H9 (cell line): ENCODE measurements at regions not wholly inside any gene's neighbourhood (a gene's known extent, or its start where the extent isn't known, plus 50 kb on each side); places are given as distances from the start of the nearest gene placed in this dataset.

ENCODE experiments used
- DNase-seq: peaks from one replicate; pipeline ENCODE4 v3.0.0-alpha.2; 2017
- H2AFZ ChIP-seq: one replicate; pipeline ENCODE4 v1.6.1; 2013; ENCODE audit warnings: mild to moderate bottlenecking, low read length, control low read depth, moderate library complexity
- H2AK5ac ChIP-seq: 2 replicates; pipeline ENCODE4 v1.6.1; 2013; ENCODE audit warnings: low read length, control low read depth, mixed read lengths; ENCODE audit not compliant: insufficient read length
- H2BK120ac ChIP-seq: one replicate; pipeline ENCODE4 v1.6.1; 2013; ENCODE audit warnings: low read depth, mild to moderate bottlenecking, low read length, control low read depth, inconsistent platforms; ENCODE audit not compliant: poor library complexity, severe bottlenecking
- H2BK12ac ChIP-seq: 2 replicates; pipeline ENCODE4 v1.6.1; 2013; ENCODE audit warnings: low read length, control low read depth, mixed read lengths, low read depth; ENCODE audit not compliant: insufficient read length
- H2BK15ac ChIP-seq: 2 replicates; pipeline ENCODE4 v1.6.1; 2013; ENCODE audit warnings: low read depth, low read length, control low read depth
- H2BK20ac ChIP-seq: one replicate; pipeline ENCODE4 v1.6.1; 2013; ENCODE audit warnings: low read depth, mild to moderate bottlenecking, low read length, control low read depth, inconsistent platforms; ENCODE audit not compliant: poor library complexity, severe bottlenecking
- H2BK5ac ChIP-seq: 2 replicates; pipeline ENCODE4 v1.6.1; 2013; ENCODE audit warnings: low read length, control low read depth, mixed read lengths; ENCODE audit not compliant: insufficient read length
- H3K14ac ChIP-seq: 2 replicates; pipeline ENCODE4 v1.6.1; 2013; ENCODE audit warnings: low read length, control low read depth; ENCODE audit not compliant: insufficient read depth
- H3K18ac ChIP-seq: 2 replicates; pipeline ENCODE4 v1.6.1; 2013; ENCODE audit warnings: low read depth, mild to moderate bottlenecking, mixed read lengths, low read length, control low read depth; ENCODE audit not compliant: insufficient read length
- H3K23ac ChIP-seq: 2 replicates; pipeline ENCODE4 v1.6.1; 2013; ENCODE audit warnings: low read length, control low read depth, mixed read lengths, low read depth; ENCODE audit not compliant: insufficient read length
- H3K23me2 ChIP-seq: 2 replicates; pipeline ENCODE4 v1.6.1; 2013; ENCODE audit warnings: low read depth, mild to moderate bottlenecking, mixed read lengths, low read length, control low read depth; ENCODE audit not compliant: insufficient read length, poor library complexity, severe bottlenecking
- H3K27ac ChIP-seq: 2 replicates; pipeline ENCODE4 v1.5.1; 2013; ENCODE audit warnings: low read length, control low read depth, mixed read lengths, low read depth; ENCODE audit not compliant: insufficient read length
- H3K27me3 ChIP-seq: 2 replicates; pipeline ENCODE4 v1.6.1; 2013; ENCODE audit warnings: low read length, control low read depth, inconsistent platforms; ENCODE audit not compliant: insufficient read depth
- H3K4ac ChIP-seq: 2 replicates; pipeline ENCODE4 v1.6.1; 2013; ENCODE audit warnings: low read depth, mild to moderate bottlenecking, control low read depth, inconsistent platforms, low read length, moderate library complexity
- H3K4me1 ChIP-seq: 2 replicates; pipeline ENCODE4 v1.6.1; 2013; ENCODE audit warnings: low read length, control low read depth, inconsistent platforms; ENCODE audit not compliant: insufficient read depth
- H3K4me2 ChIP-seq: 2 replicates; pipeline ENCODE4 v1.6.1; 2013; ENCODE audit warnings: low read length, control low read depth, mixed read lengths; ENCODE audit not compliant: insufficient read length, insufficient read depth
- H3K56ac ChIP-seq: 2 replicates; pipeline ENCODE4 v1.6.1; 2013; ENCODE audit warnings: low read depth, mild to moderate bottlenecking, mixed read lengths, low read length, control low read depth; ENCODE audit not compliant: insufficient read length
- H3K79me1 ChIP-seq: 2 replicates; pipeline ENCODE4 v1.6.1; 2013; ENCODE audit warnings: low read depth, mild to moderate bottlenecking, moderate library complexity, low read length, control low read depth, inconsistent platforms; ENCODE audit not compliant: insufficient read depth, poor library complexity, severe bottlenecking
- H3K79me2 ChIP-seq: 2 replicates; pipeline ENCODE4 v1.6.1; 2013; ENCODE audit warnings: low read length, control low read depth, inconsistent platforms; ENCODE audit not compliant: insufficient read depth
- H3K9ac ChIP-seq: 2 replicates; pipeline ENCODE4 v1.6.1; 2013; ENCODE audit warnings: low read length, control low read depth, mixed read lengths; ENCODE audit not compliant: insufficient read length; ENCODE audit errors: extremely low read depth
- H3K9me3 ChIP-seq: one replicate; pipeline ENCODE4 v1.6.1; 2013; ENCODE audit warnings: low read depth, low read length, inconsistent platforms; ENCODE audit not compliant: control insufficient read depth
- H3T11ph ChIP-seq: one replicate; pipeline ENCODE4 v1.6.1; 2013; ENCODE audit warnings: mild to moderate bottlenecking, low read length, control low read depth, inconsistent platforms
- H4K20me1 ChIP-seq: one replicate; pipeline ENCODE4 v1.6.1; 2013; ENCODE audit not compliant: control insufficient read depth, insufficient read length, insufficient read depth
- H4K5ac ChIP-seq: 2 replicates; pipeline ENCODE4 v1.6.1; 2013; ENCODE audit warnings: low read depth, mild to moderate bottlenecking, mixed read lengths, low read length, control low read depth; ENCODE audit not compliant: insufficient read length
- H4K8ac ChIP-seq: replicated peaks from 2 replicates; pipeline ENCODE4 v1.6.1; 2013; ENCODE audit warnings: low read length, control low read depth, mixed read lengths, low read depth; ENCODE audit not compliant: insufficient read length
- H4K91ac ChIP-seq: 2 replicates; pipeline ENCODE4 v1.6.1; 2013; ENCODE audit warnings: low read depth, mild to moderate bottlenecking, moderate library complexity, mixed read lengths, low read length, control low read depth; ENCODE audit not compliant: insufficient read length
- H3K27ac Mint-ChIP-seq, 3 experiments: 2 replicates in 2 of 3; 3 replicates in 1 of 3; pipeline ENCODE4 v1.8.0; 2020 to 2021; ENCODE audit warnings: mixed read lengths in 3 of 3, mild to moderate bottlenecking in 1 of 3, moderate library complexity in 1 of 3
- H3K27me3 Mint-ChIP-seq: 2 replicates; pipeline ENCODE4 v1.8.0; 2021; ENCODE audit warnings: low read depth, mild to moderate bottlenecking, moderate library complexity, mixed read lengths
- H3K36me3 Mint-ChIP-seq, 3 experiments: 2 replicates in 2 of 3; 3 replicates in 1 of 3; pipeline ENCODE4 v1.8.0; 2020 to 2021; ENCODE audit warnings: low read depth in 3 of 3, mixed read lengths in 3 of 3; ENCODE audit not compliant: insufficient read depth in 1 of 3
- H3K4me1 Mint-ChIP-seq, 2 experiments: 2 replicates each; pipeline ENCODE4 v1.8.0; 2020; ENCODE audit warnings: mixed read lengths in 2 of 2
- H3K4me3 Mint-ChIP-seq, 2 experiments: 2 replicates in 1 of 2; 3 replicates in 1 of 2; pipeline ENCODE4 v1.8.0; 2020 to 2021; ENCODE audit warnings: mild to moderate bottlenecking in 2 of 2, mixed read lengths in 2 of 2, moderate library complexity in 1 of 2
- H3K9me3 Mint-ChIP-seq, 2 experiments: 2 replicates in 1 of 2; 3 replicates in 1 of 2; pipeline ENCODE4 v1.8.0; 2020; ENCODE audit warnings: mild to moderate bottlenecking in 2 of 2, mixed read lengths in 2 of 2, moderate library complexity in 1 of 2
- WGBS: extraction: QIAGEN DNeasy Blood & Tissue Kit; methylation state at CpG from one replicate; pipeline ENCODE4 v1.1.7; 2013; ENCODE audit warnings: missing lambda C conversion rate, low lambda C conversion rate, mixed read lengths; ENCODE audit not compliant: insufficient read length; ENCODE audit errors: extremely low coverage; 5-methylcytosine and 5-hydroxymethylcytosine counted together
- TF ChIP-seq, protein P1 (sequence below): fragments of 200-600 bp; sonication (generic); conservative IDR thresholded peaks from 3 replicates; pipeline ENCODE4 v1.8.0; 2021; ENCODE audit warnings: antibody characterized with exemption, mild to moderate bottlenecking

DNA sequence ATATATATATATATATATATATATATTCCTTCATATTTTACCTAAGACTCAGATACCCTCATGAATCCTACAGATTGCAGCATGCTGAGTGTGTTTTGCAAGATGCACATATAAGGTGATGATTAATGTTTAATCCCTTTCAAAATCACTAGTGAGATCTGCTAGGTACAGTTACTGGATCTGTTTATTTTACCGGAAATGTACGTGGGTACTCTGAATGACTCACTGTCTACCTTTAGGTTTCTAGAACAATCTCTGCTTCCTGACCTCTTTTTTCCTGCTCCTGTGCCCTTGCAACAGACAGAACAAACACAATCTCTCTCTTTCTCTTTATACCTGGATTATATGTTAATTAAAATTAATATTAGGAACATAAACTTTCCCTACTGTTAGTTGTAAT, 379.6 kb downstream of the FAM133A start:
- H3K4me2 ChIP-seq = no peak overlapping the region
- H2BK12ac ChIP-seq = no peak overlapping the region
- no peak overlapping the region for H3K56ac ChIP-seq
- no peak overlapping the region for H3T11ph ChIP-seq
- H3K27ac ChIP-seq = no peak overlapping the region
- no peaks in the 10 kb centered on the region for H4K20me1 ChIP-seq
- no peak overlapping the region for H3K23ac ChIP-seq
- H3K23me2 ChIP-seq = no peaks in the 10 kb centered on the region
- Mint-ChIP-seq H3K27ac (peak overlapping the region in 2 of 3 experiments; percentile 91; a peak in 4 of 7 replicates), H3K9me3 (peaks cover 0 to 4% of the 10 kb centered on the region in 2 experiments; a peak in 3 of 5 replicates), H3K27me3 (no peaks in the 10 kb centered on the region), H3K4me3 (no peak overlapping the region), H3K4me1 (peaks cover 53 to 56% of the 10 kb centered on the region in 2 experiments), H3K36me3 (peaks cover 3 to 27% (median 16%) of the 10 kb centered on the region in 3 experiments; a peak in 6 of 7 replicates)
- no peak overlapping the region for H3K14ac ChIP-seq
- TF ChIP-seq, protein P1, sequence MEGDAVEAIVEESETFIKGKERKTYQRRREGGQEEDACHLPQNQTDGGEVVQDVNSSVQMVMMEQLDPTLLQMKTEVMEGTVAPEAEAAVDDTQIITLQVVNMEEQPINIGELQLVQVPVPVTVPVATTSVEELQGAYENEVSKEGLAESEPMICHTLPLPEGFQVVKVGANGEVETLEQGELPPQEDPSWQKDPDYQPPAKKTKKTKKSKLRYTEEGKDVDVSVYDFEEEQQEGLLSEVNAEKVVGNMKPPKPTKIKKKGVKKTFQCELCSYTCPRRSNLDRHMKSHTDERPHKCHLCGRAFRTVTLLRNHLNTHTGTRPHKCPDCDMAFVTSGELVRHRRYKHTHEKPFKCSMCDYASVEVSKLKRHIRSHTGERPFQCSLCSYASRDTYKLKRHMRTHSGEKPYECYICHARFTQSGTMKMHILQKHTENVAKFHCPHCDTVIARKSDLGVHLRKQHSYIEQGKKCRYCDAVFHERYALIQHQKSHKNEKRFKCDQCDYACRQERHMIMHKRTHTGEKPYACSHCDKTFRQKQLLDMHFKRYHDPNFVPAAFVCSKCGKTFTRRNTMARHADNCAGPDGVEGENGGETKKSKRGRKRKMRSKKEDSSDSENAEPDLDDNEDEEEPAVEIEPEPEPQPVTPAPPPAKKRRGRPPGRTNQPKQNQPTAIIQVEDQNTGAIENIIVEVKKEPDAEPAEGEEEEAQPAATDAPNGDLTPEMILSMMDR = no peak
- no peak overlapping the region for H2AK5ac ChIP-seq
- H2BK120ac ChIP-seq = no peak overlapping the region
- no peak overlapping the region for H3K18ac ChIP-seq
- H3K9me3 ChIP-seq = no peaks in the 10 kb centered on the region
- no peaks in the 10 kb centered on the region for H3K79me1 ChIP-seq
- no peak overlapping the region for H4K8ac ChIP-seq
- no peak overlapping the region for H4K5ac ChIP-seq
- no peak overlapping the region for H2AFZ ChIP-seq
- no peak overlapping the region for H2BK15ac ChIP-seq
- no peaks in the 10 kb centered on the region for H3K27me3 ChIP-seq
- H2BK5ac ChIP-seq = no peak overlapping the region
- no peak overlapping the region for H4K91ac ChIP-seq
- no peak overlapping the region for H3K9ac ChIP-seq
- H3K4ac ChIP-seq = no peak overlapping the region
- no CpG with 5 or more reads among the region's 2 CpGs for WGBS
- H3K4me1 ChIP-seq = peaks cover 5% of the 10 kb centered on the region; the same call in 1 of the 2 replicates
- DNase-seq = no peak
- no peak overlapping the region for H2BK20ac ChIP-seq
- H3K79me2 ChIP-seq = no peaks in the 10 kb centered on the region
